Prostate gland (tissue), 2 donors: ENCODE measurements at regions not wholly inside any gene's neighbourhood (a gene's known extent, or its start where the extent isn't known, plus 50 kb on each side); places are given as distances from the start of the nearest gene placed in this dataset.

Source experiments
- POLR2A ChIP-seq: fragments of 450-650 bp; IDR thresholded peaks from one replicate; pipeline ENCODE4 v1.6.1; 2016; ENCODE audit warnings: antibody characterized with exemption, mild to moderate bottlenecking
- POLR2AphosphoS5 ChIP-seq: sonication (generic); formaldehyde crosslinking; IDR thresholded peaks from one replicate; pipeline ENCODE4 v1.6.1; 2017; ENCODE audit warnings: antibody characterized with exemption
- TF ChIP-seq, protein P1 (sequence below), 4 experiments: fragments of 200-600 bp in 2 of 4; fragments of 450-650 bp in 2 of 4; sonication (generic) in 2 of 4; IDR thresholded peaks; 1 replicate in 3 of 4; 2 replicates in 1 of 4; pipeline ENCODE4 v1.5.1; 2016 to 2019; ENCODE audit warnings: antibody characterized with exemption in 4 of 4, mild to moderate bottlenecking in 2 of 4, moderate library complexity in 2 of 4

DNA sequence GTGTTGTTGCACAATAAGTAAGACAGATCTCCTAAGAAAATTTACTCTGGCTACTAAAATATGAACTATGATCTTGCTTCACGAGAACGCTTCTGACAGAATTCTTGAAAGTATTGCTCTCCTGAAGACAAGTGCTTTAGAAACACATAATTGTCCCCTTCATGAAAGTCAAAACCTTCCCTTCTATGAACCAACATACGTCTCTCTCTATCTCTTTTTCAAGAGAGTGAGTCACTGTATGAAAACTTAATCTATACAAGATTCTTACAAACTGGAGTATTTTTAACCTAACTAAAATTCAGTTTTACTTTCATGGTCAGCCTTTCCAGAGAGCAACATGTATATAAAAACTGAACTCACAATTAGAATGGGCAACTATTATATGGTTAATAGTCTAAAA lies 688.0 kb upstream of the CTNND2 start:
- TF ChIP-seq, protein P1, sequence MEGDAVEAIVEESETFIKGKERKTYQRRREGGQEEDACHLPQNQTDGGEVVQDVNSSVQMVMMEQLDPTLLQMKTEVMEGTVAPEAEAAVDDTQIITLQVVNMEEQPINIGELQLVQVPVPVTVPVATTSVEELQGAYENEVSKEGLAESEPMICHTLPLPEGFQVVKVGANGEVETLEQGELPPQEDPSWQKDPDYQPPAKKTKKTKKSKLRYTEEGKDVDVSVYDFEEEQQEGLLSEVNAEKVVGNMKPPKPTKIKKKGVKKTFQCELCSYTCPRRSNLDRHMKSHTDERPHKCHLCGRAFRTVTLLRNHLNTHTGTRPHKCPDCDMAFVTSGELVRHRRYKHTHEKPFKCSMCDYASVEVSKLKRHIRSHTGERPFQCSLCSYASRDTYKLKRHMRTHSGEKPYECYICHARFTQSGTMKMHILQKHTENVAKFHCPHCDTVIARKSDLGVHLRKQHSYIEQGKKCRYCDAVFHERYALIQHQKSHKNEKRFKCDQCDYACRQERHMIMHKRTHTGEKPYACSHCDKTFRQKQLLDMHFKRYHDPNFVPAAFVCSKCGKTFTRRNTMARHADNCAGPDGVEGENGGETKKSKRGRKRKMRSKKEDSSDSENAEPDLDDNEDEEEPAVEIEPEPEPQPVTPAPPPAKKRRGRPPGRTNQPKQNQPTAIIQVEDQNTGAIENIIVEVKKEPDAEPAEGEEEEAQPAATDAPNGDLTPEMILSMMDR (IDR thresholded peaks at IDR 0.05), result no peak
- no peak for TF ChIP-seq POLR2AphosphoS5
- TF ChIP-seq POLR2A, result no peak
